Mucosa of stomach (tissue), 1 donor: ENCODE measurements at regions not wholly inside any gene's neighbourhood (a gene's known extent, or its start where the extent isn't known, plus 50 kb on each side); places are given as distances from the start of the nearest gene placed in this dataset.

ENCODE experiments used
- H3K27me3 ChIP-seq: one replicate; pipeline ENCODE4 v1.7.0; 2013; ENCODE audit warnings: mild to moderate bottlenecking, low read length; ENCODE audit not compliant: control insufficient read depth, insufficient read depth
- H3K36me3 ChIP-seq: one replicate; pipeline ENCODE4 v1.7.0; 2013; ENCODE audit warnings: low read length; ENCODE audit not compliant: control insufficient read depth, insufficient read depth
- H3K4me1 ChIP-seq: one replicate; pipeline ENCODE4 v1.7.0; 2013; ENCODE audit warnings: mild to moderate bottlenecking, low read length; ENCODE audit not compliant: control insufficient read depth, insufficient read depth
- H3K4me3 ChIP-seq: one replicate; pipeline ENCODE4 v1.7.0; 2013; ENCODE audit warnings: low read length
- H3K9ac ChIP-seq: one replicate; pipeline ENCODE4 v1.7.0; 2013; ENCODE audit warnings: mild to moderate bottlenecking, low read length, moderate library complexity
- H3K9me3 ChIP-seq: one replicate; pipeline ENCODE4 v1.7.0; 2013; ENCODE audit warnings: mild to moderate bottlenecking, low read length, moderate library complexity; ENCODE audit not compliant: control insufficient read depth
- donor health status: Pancreatic carcinoma.

GRCh38 chr13:90094357-90094756, 1253.1 kb upstream of the MIR17HG start:
- H3K9ac ChIP-seq, result no peak overlapping the region
- no peaks in the 10 kb centered on the region for H3K27me3 ChIP-seq
- H3K36me3 ChIP-seq, result no peaks in the 10 kb centered on the region
- no peaks in the 10 kb centered on the region for H3K9me3 ChIP-seq
- no peaks in the 10 kb centered on the region for H3K4me1 ChIP-seq
- no peak overlapping the region for H3K4me3 ChIP-seq

GRCh38 chr13:90098577-90098976, 1248.9 kb upstream of the MIR17HG start:
- Histone ChIP-seq H3K27me3 (no peaks in the 10 kb centered on the region), H3K36me3 (no peaks in the 10 kb centered on the region), H3K9ac (no peak overlapping the region), H3K4me3 (no peak overlapping the region), H3K9me3 (no peaks in the 10 kb centered on the region), H3K4me1 (no peaks in the 10 kb centered on the region)

- Histone ChIP-seq H3K36me3 (no peaks in the 10 kb centered on the region), H3K9me3 (no peaks in the 10 kb centered on the region), H3K4me3 (no peak overlapping the region), H3K4me1 (no peaks in the 10 kb centered on the region), H3K27me3 (no peaks in the 10 kb centered on the region), H3K9ac (no peak overlapping the region)
Observed at GRCh38 chr13:90099847-90100246, 1247.6 kb upstream of the MIR17HG start.

GRCh38 chr13:90103099-90103784, 1244.2 kb upstream of the MIR17HG start:
- no peaks in the 10 kb centered on the region for H3K9me3 ChIP-seq
- no peaks in the 10 kb centered on the region for H3K27me3 ChIP-seq
- no peaks in the 10 kb centered on the region for H3K36me3 ChIP-seq

GRCh38 chr13:90104764-90105163, 1242.7 kb upstream of the MIR17HG start:
- no peaks in the 10 kb centered on the region for H3K4me1 ChIP-seq
- H3K4me3 ChIP-seq, result no peak overlapping the region
- H3K9me3 ChIP-seq, result no peaks in the 10 kb centered on the region
- H3K36me3 ChIP-seq, result no peaks in the 10 kb centered on the region
- H3K9ac ChIP-seq, result no peak overlapping the region
- H3K27me3 ChIP-seq, result no peaks in the 10 kb centered on the region

More at GRCh38 chr13:90103099-90103784, 1244.2 kb upstream of the MIR17HG start:
- Histone ChIP-seq H3K4me3 (no peak overlapping the region), H3K4me1 (no peaks in the 10 kb centered on the region), H3K9ac (no peak overlapping the region)

- Histone ChIP-seq H3K36me3 (no peaks in the 10 kb centered on the region), H3K4me1 (no peaks in the 10 kb centered on the region), H3K9me3 (no peaks in the 10 kb centered on the region), H3K9ac (no peak overlapping the region), H3K4me3 (no peak overlapping the region), H3K27me3 (no peaks in the 10 kb centered on the region)
Observed at GRCh38 chr13:90105276-90105675, 1242.2 kb upstream of the MIR17HG start.

GRCh38 chr13:90105849-90106496, 1241.5 kb upstream of the MIR17HG start:
- Histone ChIP-seq H3K9ac (no peak overlapping the region), H3K27me3 (no peaks in the 10 kb centered on the region), H3K36me3 (no peaks in the 10 kb centered on the region), H3K4me3 (no peak overlapping the region), H3K9me3 (no peaks in the 10 kb centered on the region), H3K4me1 (no peaks in the 10 kb centered on the region)

GRCh38 chr13:90107661-90108060, 1239.8 kb upstream of the MIR17HG start:
- Histone ChIP-seq H3K9ac (no peak overlapping the region), H3K9me3 (no peaks in the 10 kb centered on the region), H3K27me3 (no peaks in the 10 kb centered on the region), H3K4me1 (no peaks in the 10 kb centered on the region), H3K4me3 (no peak overlapping the region), H3K36me3 (no peaks in the 10 kb centered on the region)

GRCh38 chr13:90108547-90108946, 1238.9 kb upstream of the MIR17HG start:
- H3K36me3 ChIP-seq, result no peaks in the 10 kb centered on the region
- H3K4me1 ChIP-seq, result no peaks in the 10 kb centered on the region
- H3K9me3 ChIP-seq, result no peaks in the 10 kb centered on the region
- H3K9ac ChIP-seq, result no peak overlapping the region
- no peak overlapping the region for H3K4me3 ChIP-seq
- H3K27me3 ChIP-seq, result no peaks in the 10 kb centered on the region

GRCh38 chr13:90116121-90116520, 1231.4 kb upstream of the MIR17HG start:
- H3K9me3 ChIP-seq, result no peaks in the 10 kb centered on the region
- no peaks in the 10 kb centered on the region for H3K4me1 ChIP-seq
- no peak overlapping the region for H3K4me3 ChIP-seq
- H3K36me3 ChIP-seq, result no peaks in the 10 kb centered on the region
- no peak overlapping the region for H3K9ac ChIP-seq
- H3K27me3 ChIP-seq, result no peaks in the 10 kb centered on the region

- Histone ChIP-seq H3K27me3 (no peaks in the 10 kb centered on the region), H3K9me3 (no peaks in the 10 kb centered on the region), H3K4me3 (no peak overlapping the region), H3K4me1 (no peaks in the 10 kb centered on the region), H3K36me3 (no peaks in the 10 kb centered on the region), H3K9ac (no peak overlapping the region)
Observed at GRCh38 chr13:90118467-90119071, 1228.9 kb upstream of the MIR17HG start.

GRCh38 chr13:90120026-90120425, 1227.5 kb upstream of the MIR17HG start:
- no peak overlapping the region for H3K9ac ChIP-seq
- no peaks in the 10 kb centered on the region for H3K4me1 ChIP-seq
- no peaks in the 10 kb centered on the region for H3K9me3 ChIP-seq

More at GRCh38 chr13:90120026-90120425, 1227.5 kb upstream of the MIR17HG start:
- Histone ChIP-seq H3K27me3 (no peaks in the 10 kb centered on the region), H3K36me3 (no peaks in the 10 kb centered on the region), H3K4me3 (no peak overlapping the region)
